Mammary epithelial cell (primary cell): ENCODE measurements at regions not wholly inside any gene's neighbourhood (a gene's known extent, or its start where the extent isn't known, plus 50 kb on each side); places are given as distances from the start of the nearest gene placed in this dataset.

Experiments
- CTCF ChIP-seq, 2 donors: IDR thresholded peaks in 1 of 2; conservative IDR thresholded peaks in 1 of 2; 2 replicates each; pipeline ENCODE4 v1.5.1; 2011 to 2012; ENCODE audit warnings: inconsistent platforms in 2 of 2, low read length in 2 of 2, mild to moderate bottlenecking in 2 of 2, control low read depth in 1 of 2, low read depth in 1 of 2; ENCODE audit not compliant: insufficient read depth in 1 of 2; ENCODE audit errors: extremely low read depth in 1 of 2
- EZH2 ChIP-seq: IDR thresholded peaks from 2 replicates; pipeline ENCODE4 v1.6.1; 2012; ENCODE audit warnings: low read length, inconsistent platforms, borderline replicate concordance

- TF ChIP-seq CTCF (conservative IDR thresholded peaks at IDR 0.05 in 1 of 2, IDR thresholded peaks at IDR 0.05 in 1 of 2; ENCODE audit: extremely low read depth in 1 of 2, insufficient read depth in 1 of 2, low read depth in 1 of 2, low read length in 2 of 2): no peak
- TF ChIP-seq EZH2: no peak
These were observed 163.2 kb downstream of the AVL9 start for GRCh38 chr7:32658467-32658869.
